ENCODE measurements at regions not wholly inside any gene's neighbourhood (a gene's known extent, or its start where the extent isn't known, plus 50 kb on each side); places are given as distances from the start of the nearest gene placed in this dataset.
"Not testable (repeated sequence)": the region's sequence is repeated elsewhere in the genome, so short reads cannot be mapped to it uniquely, and the experiment has no call there.

DNA sequence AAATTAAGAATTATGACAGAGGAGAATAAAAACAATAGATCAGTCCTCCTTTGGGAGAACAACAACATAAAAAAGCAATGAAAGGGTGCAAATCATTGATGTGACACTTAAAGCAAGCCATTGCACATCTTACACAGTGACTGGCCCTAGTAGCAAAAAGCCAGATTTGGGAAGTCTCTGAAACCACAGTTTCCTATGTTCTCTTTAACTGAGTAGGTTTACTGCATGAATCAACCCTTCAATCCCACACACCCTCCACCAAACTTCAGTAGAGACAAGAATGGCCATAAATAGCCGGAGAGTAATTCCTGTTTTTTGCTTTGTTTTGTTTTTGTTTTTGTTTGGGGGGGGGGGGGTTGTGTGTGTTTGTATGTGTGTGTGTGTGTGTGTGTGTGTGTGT, 180.8 kb downstream of the VEGFC start:
- Mint-ChIP-seq H3K36me3 (ENCODE audit: low read depth) (no peaks in the 10 kb centered on the region), H3K4me3 (no peak overlapping the region), H3K9me3 (no peaks in the 10 kb centered on the region), H3K4me1 (no peaks in the 10 kb centered on the region), H3K27me3 (no peaks in the 10 kb centered on the region), H3K27ac (no peak overlapping the region)
- CTCF ChIA-PET = no interaction called here
- POLR2A ChIA-PET = no interaction called here
- no peak for DNase-seq

DNA sequence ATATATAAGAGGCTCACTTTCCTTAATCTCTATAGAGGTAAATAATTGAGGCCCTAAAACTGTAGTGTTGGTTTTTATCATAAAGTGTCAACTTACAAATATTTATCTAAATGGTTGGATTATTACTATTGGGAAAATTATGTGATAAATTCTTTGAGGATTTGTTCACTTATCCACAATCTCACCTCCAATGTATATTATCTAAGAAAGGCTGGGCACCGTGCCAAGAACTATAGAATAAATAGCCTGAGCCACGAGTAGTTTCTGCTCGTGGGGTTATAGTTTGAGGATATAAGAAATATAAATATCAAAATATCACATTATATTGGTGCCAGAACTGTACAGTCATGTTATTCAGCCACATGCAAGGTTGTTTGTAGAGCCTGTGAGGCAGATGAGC, 177.9 kb downstream of the VEGFC start:
- no peak overlapping the region for H3K27ac Mint-ChIP-seq
- H3K36me3 Mint-ChIP-seq (ENCODE audit: low read depth) = no peaks in the 10 kb centered on the region
- no peak overlapping the region for H3K4me3 Mint-ChIP-seq
- no peaks in the 10 kb centered on the region for H3K9me3 Mint-ChIP-seq
- CTCF ChIA-PET = no interaction called here
- POLR2A ChIA-PET = no interaction called here
- no peaks in the 10 kb centered on the region for H3K4me1 Mint-ChIP-seq
- no peaks in the 10 kb centered on the region for H3K27me3 Mint-ChIP-seq
- DNase-seq = no peak

DNA sequence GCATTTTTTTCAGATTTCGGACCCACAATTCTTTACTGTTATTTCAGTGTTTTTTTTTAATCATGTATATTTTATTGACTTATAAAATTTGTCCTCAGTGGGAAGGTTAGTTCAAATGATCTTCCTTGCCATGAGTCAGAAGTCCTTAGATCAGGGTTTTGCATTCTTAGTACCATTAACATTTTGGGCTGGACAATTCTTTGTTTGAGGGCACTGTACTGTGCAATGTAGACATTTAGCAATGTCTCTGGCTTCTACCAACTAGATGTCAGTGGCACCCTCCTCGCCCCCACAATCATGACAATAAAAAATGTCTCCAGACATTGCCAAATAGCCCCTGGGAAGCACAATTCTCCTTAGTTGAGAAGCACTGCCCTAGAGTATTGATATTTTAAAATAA, 176.6 kb downstream of the VEGFC start:
- POLR2A ChIA-PET = no interaction called here
- CTCF ChIA-PET = interaction anchor here (0.9 kb wide), 1 partner anchor 16 kb away, joined by 3 read pairs; no protein-coding TSS in a partner anchor
- Mint-ChIP-seq H3K27ac (no peak overlapping the region), H3K4me3 (no peak overlapping the region), H3K36me3 (ENCODE audit: low read depth) (no peaks in the 10 kb centered on the region), H3K9me3 (no peaks in the 10 kb centered on the region), H3K27me3 (no peaks in the 10 kb centered on the region), H3K4me1 (no peaks in the 10 kb centered on the region)
- no peak for DNase-seq

DNA sequence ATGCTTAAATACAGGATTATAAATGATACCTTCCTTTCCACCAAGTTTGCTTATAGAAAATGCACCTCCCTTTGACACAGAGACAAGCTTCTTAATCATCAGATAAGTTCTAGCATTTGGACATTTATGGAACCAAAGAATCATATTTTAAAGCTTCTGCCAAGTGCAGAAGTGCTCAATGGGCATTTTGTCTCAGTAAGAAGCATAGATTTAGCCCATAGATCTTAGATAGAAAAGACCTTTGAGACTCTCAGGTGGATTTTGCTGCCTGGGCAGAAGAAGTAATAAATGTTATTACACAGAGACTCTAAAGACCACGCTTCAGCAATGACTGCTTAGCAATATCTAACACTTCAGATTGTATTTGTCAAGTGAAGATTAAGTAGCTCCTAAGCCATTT, 174.6 kb downstream of the VEGFC start:
- no peaks in the 10 kb centered on the region for H3K27me3 Mint-ChIP-seq
- no peaks in the 10 kb centered on the region for H3K36me3 Mint-ChIP-seq (ENCODE audit: low read depth)
- H3K9me3 Mint-ChIP-seq = no peaks in the 10 kb centered on the region
- no peak for DNase-seq
- no peak overlapping the region for H3K27ac Mint-ChIP-seq
- no peak overlapping the region for H3K4me3 Mint-ChIP-seq
- ChIA-PET CTCF (no interaction called here), POLR2A (no interaction called here)
- H3K4me1 Mint-ChIP-seq = no peaks in the 10 kb centered on the region

DNA sequence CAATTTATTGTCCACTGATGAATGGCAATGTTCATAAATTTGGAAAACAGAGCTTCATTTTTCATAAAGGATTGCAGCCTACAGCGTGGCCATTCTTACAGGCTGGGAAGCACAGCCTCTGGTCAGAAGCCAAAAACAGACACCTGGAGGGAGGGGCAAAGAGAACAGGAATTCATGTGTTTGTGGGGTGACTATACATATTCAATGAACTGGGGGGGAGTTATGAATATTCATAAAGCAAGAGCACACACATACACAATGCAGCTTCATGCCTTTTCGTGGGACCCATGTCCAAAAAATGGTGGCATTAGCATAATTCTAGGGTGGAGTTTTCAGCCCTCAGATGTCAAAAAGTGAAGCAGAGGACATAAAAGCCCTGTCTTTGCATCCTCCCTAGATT, 173.3 kb downstream of the VEGFC start:
- DNase-seq = no peak
- no peaks in the 10 kb centered on the region for H3K36me3 Mint-ChIP-seq (ENCODE audit: low read depth)
- H3K4me1 Mint-ChIP-seq = no peaks in the 10 kb centered on the region
- H3K9me3 Mint-ChIP-seq = no peaks in the 10 kb centered on the region
- POLR2A ChIA-PET = no interaction called here
- no peak overlapping the region for H3K4me3 Mint-ChIP-seq
- CTCF ChIA-PET = no interaction called here
- H3K27me3 Mint-ChIP-seq = no peaks in the 10 kb centered on the region
- H3K27ac Mint-ChIP-seq = no peak overlapping the region

DNA sequence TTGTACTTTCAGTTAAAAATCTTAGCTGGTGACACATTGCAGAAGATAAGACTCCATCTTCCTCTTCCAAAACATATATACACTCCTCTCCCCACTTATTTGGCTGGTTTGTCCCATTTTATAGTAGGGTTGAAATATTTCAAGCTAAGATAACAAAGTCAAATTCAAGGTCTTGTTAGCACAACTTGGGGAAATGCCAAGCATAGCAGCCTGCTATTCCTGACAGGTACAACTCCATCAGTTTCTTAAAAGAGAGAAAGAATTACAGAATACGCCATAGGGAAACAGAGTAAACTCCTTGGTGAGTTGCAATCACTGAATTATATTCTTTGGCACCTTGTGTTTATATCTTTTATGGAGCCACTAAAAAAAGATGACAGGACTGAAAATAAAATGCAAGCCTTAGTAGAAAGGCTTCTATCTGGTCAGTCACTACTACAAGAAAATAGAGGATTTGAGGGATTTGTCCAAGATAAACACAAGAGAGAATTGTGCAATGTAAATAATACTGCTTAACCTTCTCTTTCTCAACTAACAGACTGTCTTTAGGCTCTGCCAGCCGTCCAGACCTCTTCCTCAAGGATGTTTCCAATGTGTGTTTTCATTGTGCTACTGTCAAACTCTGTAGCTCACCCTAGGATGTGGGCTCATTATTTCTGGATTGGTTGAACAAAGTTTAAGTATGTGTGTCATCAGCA, 170.3 kb downstream of the VEGFC start:
- no peaks in the 10 kb centered on the region for H3K4me1 Mint-ChIP-seq
- ChIA-PET POLR2A (no interaction called here), CTCF (no interaction called here)

DNA sequence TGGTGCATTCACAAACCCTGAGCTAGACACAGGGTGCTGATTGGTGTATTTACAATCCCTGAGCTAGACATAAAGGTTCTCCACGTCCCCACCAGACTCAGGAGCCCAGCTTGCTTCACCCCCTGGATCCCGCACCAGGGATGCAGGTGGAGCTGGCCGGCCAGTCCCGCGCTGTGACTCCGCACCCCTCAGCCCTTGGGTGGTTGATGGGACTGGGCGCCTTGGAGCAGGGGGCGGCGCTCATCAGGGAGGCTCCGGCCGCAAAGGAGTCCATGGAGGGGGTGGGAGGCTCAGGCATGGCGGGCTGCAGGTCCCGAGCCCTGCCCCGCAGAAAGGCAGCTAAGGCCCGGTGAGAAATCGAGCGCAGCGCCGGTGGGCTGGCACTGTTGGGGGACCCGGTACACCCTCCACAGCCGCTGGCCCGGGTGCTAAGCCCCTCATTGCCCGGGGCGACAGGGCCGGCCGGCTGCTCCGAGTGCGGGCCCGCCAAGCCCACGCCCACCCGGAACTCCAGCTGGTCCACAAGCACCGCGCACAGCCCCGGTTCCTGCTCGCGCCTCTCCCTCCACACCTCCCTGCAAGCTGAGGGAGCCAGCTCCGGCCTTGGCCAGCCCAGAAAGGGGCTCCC, 167.6 kb downstream of the VEGFC start:
- DNase-seq; H3K9me3 Mint-ChIP-seq; H3K4me3 Mint-ChIP-seq; H3K36me3 Mint-ChIP-seq (ENCODE audit: low read depth); H3K4me1 Mint-ChIP-seq; H3K27ac Mint-ChIP-seq; POLR2A ChIA-PET; CTCF ChIA-PET; H3K27me3 Mint-ChIP-seq: not testable (repeated sequence)

More for the DNA sequence above, 170.3 kb downstream of the VEGFC start:
- Mint-ChIP-seq H3K27me3 (no peaks in the 10 kb centered on the region), H3K4me3 (no peak overlapping the region), H3K36me3 (ENCODE audit: low read depth) (no peaks in the 10 kb centered on the region), H3K9me3 (peaks cover 3% of the 10 kb centered on the region), H3K27ac (no peak overlapping the region)
- DNase-seq = no peak

DNA sequence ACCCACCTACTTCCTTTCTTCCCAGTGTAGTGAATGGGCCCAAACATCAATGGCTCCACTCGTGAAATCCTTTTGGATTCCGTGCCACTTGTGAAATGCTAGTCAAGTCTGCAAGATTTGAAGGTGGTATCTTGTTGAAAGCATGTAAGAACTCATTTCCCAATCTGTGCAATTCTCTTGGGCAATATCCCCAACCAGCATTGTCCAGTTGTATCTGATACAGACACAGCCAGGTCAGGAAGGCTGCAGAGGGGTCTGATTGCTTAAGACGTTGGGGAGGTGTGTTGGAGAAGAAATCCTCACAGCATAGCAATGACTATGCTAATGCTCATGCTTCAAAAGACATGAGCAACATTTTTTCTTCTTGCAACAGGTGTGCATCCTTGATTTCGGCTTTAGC, 164.8 kb downstream of the VEGFC start:
- POLR2A ChIA-PET = no interaction called here
- Mint-ChIP-seq H3K27ac (no peak overlapping the region), H3K36me3 (ENCODE audit: low read depth) (no peaks in the 10 kb centered on the region), H3K9me3 (peaks cover 3% of the 10 kb centered on the region), H3K27me3 (no peaks in the 10 kb centered on the region), H3K4me3 (no peak overlapping the region), H3K4me1 (no peaks in the 10 kb centered on the region)
- DNase-seq = no peak
- CTCF ChIA-PET = no interaction called here

DNA sequence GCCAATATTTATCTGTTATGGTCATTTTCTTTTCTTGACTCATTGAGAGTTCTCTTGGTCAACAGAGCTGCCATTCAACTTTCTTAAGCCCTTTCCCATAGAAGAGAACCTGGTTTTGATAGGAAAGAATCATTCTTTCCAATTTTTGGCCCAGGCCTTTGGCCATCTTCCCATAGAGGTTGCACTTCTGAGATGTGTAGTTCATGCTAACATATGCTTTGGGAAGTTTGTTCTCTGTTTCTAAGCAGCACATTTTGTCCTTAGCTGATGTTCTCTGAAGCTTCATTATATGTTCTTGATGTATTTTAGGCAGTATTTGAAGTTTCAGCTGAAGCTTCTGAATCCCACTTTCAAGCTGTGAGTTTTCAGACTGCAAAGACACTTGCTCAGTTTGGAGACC, 161.1 kb downstream of the VEGFC start:
- POLR2A ChIA-PET = no interaction called here
- no peak overlapping the region for H3K27ac Mint-ChIP-seq
- H3K27me3 Mint-ChIP-seq = no peaks in the 10 kb centered on the region
- DNase-seq = no peak
- H3K4me1 Mint-ChIP-seq = no peaks in the 10 kb centered on the region
- no peaks in the 10 kb centered on the region for H3K9me3 Mint-ChIP-seq
- CTCF ChIA-PET = interaction anchor here (0.6 kb wide), 2 partner anchors 21 to 103 kb away, joined by 3 to 5 read pairs; no protein-coding TSS in a partner anchor
- no peak overlapping the region for H3K4me3 Mint-ChIP-seq
- no peaks in the 10 kb centered on the region for H3K36me3 Mint-ChIP-seq (ENCODE audit: low read depth)

All from activated CD4-positive, alpha-beta T cell treated with anti-CD3 and anti-CD28 coated beads, Interleukin-2, amount 10 ng/mL, durations not matched to agents 7 days and 5 days (primary cell).